Neural cell (in vitro differentiated cells): ENCODE measurements at regions not wholly inside any gene's neighbourhood (a gene's known extent, or its start where the extent isn't known, plus 50 kb on each side); places are given as distances from the start of the nearest gene placed in this dataset.

Experiments
- H2AFZ ChIP-seq: fragments of 200-600, 300-800 bp; sonication (generic), shearing (Covaris generic); 2 replicates; pipeline ENCODE4 v1.6.0; 2014; ENCODE audit warnings: low read depth, mild to moderate bottlenecking, antibody characterized with exemption, low read length, moderate library complexity
- H3F3A ChIP-seq: fragments of 200-600 bp; shearing (Covaris generic); 2 replicates; pipeline ENCODE4 v1.6.1; 2016; ENCODE audit warnings: mild to moderate bottlenecking, moderate library complexity, mixed read lengths, antibody characterized with exemption, low read length; ENCODE audit not compliant: insufficient read depth, poor library complexity, severe bottlenecking
- H3K27ac ChIP-seq: fragments of 200-600, 300-800 bp; sonication (generic), shearing (Covaris generic); 2 replicates; pipeline ENCODE4 v1.5.1; 2014; ENCODE audit warnings: mild to moderate bottlenecking, low read length, moderate library complexity
- H3K27me3 ChIP-seq: fragments of 300-800, 200-600 bp; sonication (generic), shearing (Covaris generic); 2 replicates; pipeline ENCODE4 v1.6.0; 2014; ENCODE audit warnings: mild to moderate bottlenecking, low read depth, low read length, moderate library complexity; ENCODE audit not compliant: insufficient read depth
- H3K36me3 ChIP-seq: fragments of 300-800, 200-600 bp; sonication (generic), shearing (Covaris generic); 2 replicates; pipeline ENCODE4 v1.5.1; 2014; ENCODE audit warnings: mild to moderate bottlenecking, antibody characterized with exemption, low read length, moderate library complexity; ENCODE audit not compliant: insufficient read depth
- H3K4me2 ChIP-seq: fragments of 300-800, 200-600 bp; sonication (generic), shearing (Covaris generic); 2 replicates; pipeline ENCODE4 v1.6.0; 2014; ENCODE audit warnings: mild to moderate bottlenecking, low read length
- H3K4me3 ChIP-seq: fragments of 300-800, 200-600 bp; sonication (generic), shearing (Covaris generic); 2 replicates; pipeline ENCODE4 v1.5.1; 2014; ENCODE audit warnings: mild to moderate bottlenecking, low read length, moderate library complexity
- H3K79me2 ChIP-seq: fragments of 200-600 bp; shearing (Covaris generic); replicated peaks from 2 replicates; pipeline ENCODE4 v1.6.0; 2014; ENCODE audit warnings: mild to moderate bottlenecking, low read length, moderate library complexity; ENCODE audit not compliant: insufficient read depth
- H3K9ac ChIP-seq: fragments of 300-800, 200-600 bp; sonication (generic), shearing (Covaris generic); 2 replicates; pipeline ENCODE4 v1.6.1; 2016; ENCODE audit warnings: mild to moderate bottlenecking, low read length, mixed read lengths
- H3K9me2 ChIP-seq: fragments of 200-600 bp; shearing (Covaris generic); 2 replicates; pipeline ENCODE4 v1.6.1; 2016; ENCODE audit warnings: mild to moderate bottlenecking, low read length, mixed read lengths; ENCODE audit not compliant: insufficient read depth
- H3K9me3 ChIP-seq: fragments of 200-600, 300-800 bp; sonication (generic), shearing (Covaris generic); 2 replicates; pipeline ENCODE4 v1.6.1; 2016; ENCODE audit warnings: mild to moderate bottlenecking, mixed run types, low read length, moderate library complexity, mixed read lengths
- H4K20me1 ChIP-seq: fragments of 200-600 bp; shearing (Covaris generic); 2 replicates; pipeline ENCODE4 v1.6.1; 2016; ENCODE audit warnings: mild to moderate bottlenecking, mixed run types; ENCODE audit not compliant: insufficient read depth
- EP300 ChIP-seq: fragments of 450-650 bp; conservative IDR thresholded peaks from 2 replicates; pipeline ENCODE4 v1.6.1; 2014; ENCODE audit warnings: antibody characterized with exemption, mild to moderate bottlenecking, moderate library complexity; ENCODE audit not compliant: poor library complexity, severe bottlenecking
- EZH2 ChIP-seq: fragments of 200-600, 300-800 bp; shearing (Covaris generic), sonication (generic); IDR thresholded peaks from 2 replicates; pipeline ENCODE4 v1.6.1; 2014; ENCODE audit warnings: antibody characterized with exemption, low read length, borderline replicate concordance, mild to moderate bottlenecking; ENCODE audit not compliant: insufficient read depth, poor library complexity, severe bottlenecking
- MXI1 ChIP-seq: fragments of 450-650 bp; conservative IDR thresholded peaks from 2 replicates; pipeline ENCODE4 v1.6.1; 2014; ENCODE audit warnings: antibody characterized with exemption, mild to moderate bottlenecking; ENCODE audit not compliant: poor library complexity, severe bottlenecking
- POLR2AphosphoS5 ChIP-seq: IDR thresholded peaks from 2 replicates; pipeline ENCODE4 v1.6.1; 2012
- RAD21 ChIP-seq: fragments of 450-650 bp; conservative IDR thresholded peaks from 2 replicates; pipeline ENCODE4 v1.6.1; 2014; ENCODE audit warnings: antibody characterized with exemption, mild to moderate bottlenecking, moderate library complexity
- SMC3 ChIP-seq: fragments of 450-650 bp; conservative IDR thresholded peaks from 2 replicates; pipeline ENCODE4 v1.6.1; 2014; ENCODE audit warnings: antibody characterized with exemption, mild to moderate bottlenecking, moderate library complexity; ENCODE audit not compliant: poor library complexity
- TAF1 ChIP-seq: IDR thresholded peaks from 2 replicates; pipeline ENCODE4 v1.6.1; 2012; ENCODE audit warnings: low read depth
- TF ChIP-seq, protein P1 (sequence below): IDR thresholded peaks from 2 replicates; pipeline ENCODE4 v1.6.1; 2012; ENCODE audit warnings: borderline replicate concordance
- TF ChIP-seq, protein P2 (sequence below): fragments of 450-650 bp; IDR thresholded peaks from 2 replicates; pipeline ENCODE4 v1.5.1; 2014; ENCODE audit warnings: antibody characterized with exemption, mild to moderate bottlenecking, moderate library complexity; ENCODE audit not compliant: poor library complexity, severe bottlenecking

DNA sequence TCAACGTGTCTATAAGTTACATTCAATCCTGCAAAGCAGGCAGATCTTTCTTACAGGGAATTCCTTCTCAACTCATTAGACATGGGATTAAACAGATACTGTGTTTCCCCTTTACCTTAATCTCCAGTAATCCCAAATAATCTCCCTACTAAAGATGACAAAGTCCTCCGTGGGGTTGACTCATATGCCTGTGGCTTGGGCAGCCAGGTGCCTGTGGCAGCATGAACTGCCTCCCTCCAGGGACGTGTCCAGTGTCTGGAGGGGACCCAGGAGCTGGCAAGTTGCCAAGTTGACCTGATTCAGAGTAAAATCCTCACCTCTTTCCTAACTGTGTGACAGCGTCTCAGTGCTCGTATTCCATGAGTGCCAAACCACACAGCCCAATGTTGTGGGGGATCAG lies 94.6 kb upstream of the PTCH1 start:
- Histone ChIP-seq H3K36me3 (no peaks in the 10 kb centered on the region), H3K4me2 (no peak overlapping the region), H3K9me3 (no peaks in the 10 kb centered on the region), H4K20me1 (no peaks in the 10 kb centered on the region), H3K79me2 (no peaks in the 10 kb centered on the region), H3K27me3 (no peaks in the 10 kb centered on the region), H3K4me3 (no peak overlapping the region), H3K9ac (no peak overlapping the region), H2AFZ (no peak overlapping the region), H3K9me2 (no peaks in the 10 kb centered on the region), H3K27ac (no peak overlapping the region), H3F3A (no peaks in the 10 kb centered on the region)
- TF ChIP-seq RAD21 (no peak), TAF1 (no peak), EZH2 (no peak), EP300 (no peak), POLR2AphosphoS5 (no peak), MXI1 (no peak)
- TF ChIP-seq, protein P1, sequence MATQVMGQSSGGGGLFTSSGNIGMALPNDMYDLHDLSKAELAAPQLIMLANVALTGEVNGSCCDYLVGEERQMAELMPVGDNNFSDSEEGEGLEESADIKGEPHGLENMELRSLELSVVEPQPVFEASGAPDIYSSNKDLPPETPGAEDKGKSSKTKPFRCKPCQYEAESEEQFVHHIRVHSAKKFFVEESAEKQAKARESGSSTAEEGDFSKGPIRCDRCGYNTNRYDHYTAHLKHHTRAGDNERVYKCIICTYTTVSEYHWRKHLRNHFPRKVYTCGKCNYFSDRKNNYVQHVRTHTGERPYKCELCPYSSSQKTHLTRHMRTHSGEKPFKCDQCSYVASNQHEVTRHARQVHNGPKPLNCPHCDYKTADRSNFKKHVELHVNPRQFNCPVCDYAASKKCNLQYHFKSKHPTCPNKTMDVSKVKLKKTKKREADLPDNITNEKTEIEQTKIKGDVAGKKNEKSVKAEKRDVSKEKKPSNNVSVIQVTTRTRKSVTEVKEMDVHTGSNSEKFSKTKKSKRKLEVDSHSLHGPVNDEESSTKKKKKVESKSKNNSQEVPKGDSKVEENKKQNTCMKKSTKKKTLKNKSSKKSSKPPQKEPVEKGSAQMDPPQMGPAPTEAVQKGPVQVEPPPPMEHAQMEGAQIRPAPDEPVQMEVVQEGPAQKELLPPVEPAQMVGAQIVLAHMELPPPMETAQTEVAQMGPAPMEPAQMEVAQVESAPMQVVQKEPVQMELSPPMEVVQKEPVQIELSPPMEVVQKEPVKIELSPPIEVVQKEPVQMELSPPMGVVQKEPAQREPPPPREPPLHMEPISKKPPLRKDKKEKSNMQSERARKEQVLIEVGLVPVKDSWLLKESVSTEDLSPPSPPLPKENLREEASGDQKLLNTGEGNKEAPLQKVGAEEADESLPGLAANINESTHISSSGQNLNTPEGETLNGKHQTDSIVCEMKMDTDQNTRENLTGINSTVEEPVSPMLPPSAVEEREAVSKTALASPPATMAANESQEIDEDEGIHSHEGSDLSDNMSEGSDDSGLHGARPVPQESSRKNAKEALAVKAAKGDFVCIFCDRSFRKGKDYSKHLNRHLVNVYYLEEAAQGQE, result no peak
- TF ChIP-seq, protein P2, sequence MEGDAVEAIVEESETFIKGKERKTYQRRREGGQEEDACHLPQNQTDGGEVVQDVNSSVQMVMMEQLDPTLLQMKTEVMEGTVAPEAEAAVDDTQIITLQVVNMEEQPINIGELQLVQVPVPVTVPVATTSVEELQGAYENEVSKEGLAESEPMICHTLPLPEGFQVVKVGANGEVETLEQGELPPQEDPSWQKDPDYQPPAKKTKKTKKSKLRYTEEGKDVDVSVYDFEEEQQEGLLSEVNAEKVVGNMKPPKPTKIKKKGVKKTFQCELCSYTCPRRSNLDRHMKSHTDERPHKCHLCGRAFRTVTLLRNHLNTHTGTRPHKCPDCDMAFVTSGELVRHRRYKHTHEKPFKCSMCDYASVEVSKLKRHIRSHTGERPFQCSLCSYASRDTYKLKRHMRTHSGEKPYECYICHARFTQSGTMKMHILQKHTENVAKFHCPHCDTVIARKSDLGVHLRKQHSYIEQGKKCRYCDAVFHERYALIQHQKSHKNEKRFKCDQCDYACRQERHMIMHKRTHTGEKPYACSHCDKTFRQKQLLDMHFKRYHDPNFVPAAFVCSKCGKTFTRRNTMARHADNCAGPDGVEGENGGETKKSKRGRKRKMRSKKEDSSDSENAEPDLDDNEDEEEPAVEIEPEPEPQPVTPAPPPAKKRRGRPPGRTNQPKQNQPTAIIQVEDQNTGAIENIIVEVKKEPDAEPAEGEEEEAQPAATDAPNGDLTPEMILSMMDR, result no peak

DNA sequence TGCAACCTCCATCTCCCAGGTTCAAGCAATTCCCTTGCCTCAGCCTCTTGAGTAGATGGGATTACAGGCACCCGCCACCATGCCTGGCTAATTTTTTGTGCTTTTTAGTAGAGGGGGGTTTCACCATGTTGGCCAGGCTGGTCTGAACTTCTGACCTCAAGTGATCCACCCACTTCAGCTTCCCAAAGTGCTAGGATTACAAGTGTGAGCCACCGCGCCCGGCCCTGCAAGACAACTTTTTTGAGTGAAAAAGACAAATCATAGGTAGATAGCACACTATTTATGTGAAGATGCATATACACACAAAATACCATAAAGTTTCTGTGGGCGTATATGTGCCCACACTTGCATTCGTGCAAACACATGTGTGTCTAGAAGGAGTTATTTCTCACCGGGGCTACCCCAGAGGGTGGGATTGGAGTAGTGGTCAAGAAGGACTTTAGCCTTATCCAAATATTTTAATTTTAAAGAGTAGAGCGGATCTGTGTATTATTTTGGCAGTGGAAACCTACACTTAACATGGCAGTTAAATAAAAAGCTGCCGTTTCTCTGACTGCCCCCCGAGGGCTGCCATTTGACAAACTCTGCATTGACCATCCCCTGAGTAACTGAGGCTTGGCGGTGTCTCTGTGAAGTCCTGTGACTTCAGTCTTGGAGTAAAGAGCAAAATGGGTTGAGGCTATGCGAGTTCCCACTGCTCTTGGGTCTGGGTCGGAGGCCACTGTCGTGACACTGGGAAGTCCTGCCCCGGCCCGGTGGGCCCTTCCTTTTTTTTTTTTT lies 93.4 kb upstream of the PTCH1 start:
- Histone ChIP-seq H3K9me2 (no peaks in the 10 kb centered on the region), H3K4me2 (no peak overlapping the region), H4K20me1 (no peaks in the 10 kb centered on the region), H2AFZ (no peak overlapping the region), H3K79me2 (no peaks in the 10 kb centered on the region), H3K36me3 (no peaks in the 10 kb centered on the region), H3K9ac (no peak overlapping the region), H3K9me3 (no peaks in the 10 kb centered on the region), H3K27me3 (no peaks in the 10 kb centered on the region), H3K27ac (no peak overlapping the region), H3K4me3 (no peak overlapping the region), H3F3A (no peaks in the 10 kb centered on the region)
- TF ChIP-seq POLR2AphosphoS5 (no peak), EZH2 (no peak), RAD21 (no peak), EP300 (no peak), SMC3 (no peak), TAF1 (no peak), MXI1 (no peak)
- TF ChIP-seq, protein P1, result no peak
- TF ChIP-seq, protein P2, result no peak
